ENCODE measurements at regions not wholly inside any gene's neighbourhood (a gene's known extent, or its start where the extent isn't known, plus 50 kb on each side); places are given as distances from the start of the nearest gene placed in this dataset.

DNA sequence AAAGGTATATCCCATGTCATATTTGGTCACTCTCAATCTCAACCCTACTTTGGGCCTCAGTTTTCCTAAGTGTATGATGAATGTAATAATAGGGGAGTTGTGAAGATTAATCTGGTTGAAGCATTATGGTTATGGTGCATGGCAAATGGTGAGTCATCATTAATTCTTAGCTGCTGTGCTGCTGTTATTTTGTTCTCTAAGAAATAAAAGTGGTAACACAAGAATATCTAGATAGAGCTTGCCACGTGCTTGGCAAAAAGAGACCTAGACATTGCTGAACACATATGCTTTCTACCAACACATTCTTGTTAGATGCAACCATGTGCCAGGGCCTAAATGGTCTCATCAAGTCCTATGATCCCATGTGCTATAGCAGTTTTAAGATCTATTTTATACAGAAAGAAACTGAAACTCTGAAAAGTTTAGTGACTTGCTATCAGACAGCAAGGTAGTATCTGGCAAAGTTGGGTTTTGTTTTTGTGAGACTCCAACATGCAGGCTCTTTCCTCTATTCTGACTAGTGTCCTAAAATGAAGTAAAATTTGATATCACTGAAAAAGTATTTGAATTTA lies 699.9 kb upstream of the MEF2C start:
- TF ChIP-seq POLR2A (IDR thresholded peaks at IDR 0.05): no peak
- TF ChIP-seq, protein P1, sequence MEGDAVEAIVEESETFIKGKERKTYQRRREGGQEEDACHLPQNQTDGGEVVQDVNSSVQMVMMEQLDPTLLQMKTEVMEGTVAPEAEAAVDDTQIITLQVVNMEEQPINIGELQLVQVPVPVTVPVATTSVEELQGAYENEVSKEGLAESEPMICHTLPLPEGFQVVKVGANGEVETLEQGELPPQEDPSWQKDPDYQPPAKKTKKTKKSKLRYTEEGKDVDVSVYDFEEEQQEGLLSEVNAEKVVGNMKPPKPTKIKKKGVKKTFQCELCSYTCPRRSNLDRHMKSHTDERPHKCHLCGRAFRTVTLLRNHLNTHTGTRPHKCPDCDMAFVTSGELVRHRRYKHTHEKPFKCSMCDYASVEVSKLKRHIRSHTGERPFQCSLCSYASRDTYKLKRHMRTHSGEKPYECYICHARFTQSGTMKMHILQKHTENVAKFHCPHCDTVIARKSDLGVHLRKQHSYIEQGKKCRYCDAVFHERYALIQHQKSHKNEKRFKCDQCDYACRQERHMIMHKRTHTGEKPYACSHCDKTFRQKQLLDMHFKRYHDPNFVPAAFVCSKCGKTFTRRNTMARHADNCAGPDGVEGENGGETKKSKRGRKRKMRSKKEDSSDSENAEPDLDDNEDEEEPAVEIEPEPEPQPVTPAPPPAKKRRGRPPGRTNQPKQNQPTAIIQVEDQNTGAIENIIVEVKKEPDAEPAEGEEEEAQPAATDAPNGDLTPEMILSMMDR (IDR thresholded peaks at IDR 0.05): no peak
